Neural crest cell (in vitro differentiated cells): ENCODE measurements at regions not wholly inside any gene's neighbourhood (a gene's known extent, or its start where the extent isn't known, plus 50 kb on each side); places are given as distances from the start of the nearest gene placed in this dataset.

Source experiments
- DNase-seq: peaks from one replicate; pipeline ENCODE4 v3.0.0; 2021; ENCODE audit warnings: low read depth, mixed read lengths, low spot score
- H3K27ac Mint-ChIP-seq: one replicate; pipeline ENCODE4 v1.8.0; 2021; ENCODE audit warnings: mild to moderate bottlenecking, mixed read lengths; ENCODE audit not compliant: unreplicated experiment
- H3K27me3 Mint-ChIP-seq: 2 replicates; pipeline ENCODE4 v1.8.0; 2021; ENCODE audit warnings: low read depth, mild to moderate bottlenecking, mixed read lengths
- H3K36me3 Mint-ChIP-seq: 2 replicates; pipeline ENCODE4 v1.8.0; 2021; ENCODE audit warnings: low read depth, mild to moderate bottlenecking, mixed read lengths
- H3K4me1 Mint-ChIP-seq: 2 replicates; pipeline ENCODE4 v1.8.0; 2021; ENCODE audit warnings: mixed read lengths
- H3K4me3 Mint-ChIP-seq: one replicate; pipeline ENCODE4 v1.8.0; 2021; ENCODE audit warnings: mild to moderate bottlenecking, mixed read lengths
- H3K9me3 Mint-ChIP-seq: 2 replicates; pipeline ENCODE4 v1.8.0; 2021; ENCODE audit warnings: mixed read lengths
- CTCF ChIP-seq: fragments of 200-600 bp; sonication (generic); conservative IDR thresholded peaks from 2 replicates; pipeline ENCODE4 v1.5.0; 2021; ENCODE audit warnings: antibody characterized with exemption, mild to moderate bottlenecking

GRCh38 chr6:147834084-147834776 is 325.7 kb downstream of the SAMD5 start:
- Mint-ChIP-seq H3K9me3 (no peaks in the 10 kb centered on the region), H3K27ac (no peak overlapping the region)

GRCh38 chr6:147837540-147837939 is 329.1 kb downstream of the SAMD5 start:
- Mint-ChIP-seq H3K27ac (no peak overlapping the region), H3K27me3 (no peaks in the 10 kb centered on the region), H3K9me3 (no peaks in the 10 kb centered on the region), H3K36me3 (no peaks in the 10 kb centered on the region), H3K4me3 (no peak overlapping the region), H3K4me1 (no peaks in the 10 kb centered on the region)
- DNase-seq, result no peak
- no peak for TF ChIP-seq CTCF

More at GRCh38 chr6:147834084-147834776, 325.7 kb downstream of the SAMD5 start:
- no peak for DNase-seq
- Mint-ChIP-seq H3K4me1 (peaks cover 3% of the 10 kb centered on the region), H3K36me3 (no peaks in the 10 kb centered on the region), H3K4me3 (no peak overlapping the region), H3K27me3 (peaks cover 2% of the 10 kb centered on the region)
- no peak for TF ChIP-seq CTCF

GRCh38 chr6:147839708-147840610 is 331.5 kb downstream of the SAMD5 start:
- Mint-ChIP-seq H3K4me1 (no peaks in the 10 kb centered on the region), H3K9me3 (peaks cover 5% of the 10 kb centered on the region), H3K27me3 (no peaks in the 10 kb centered on the region), H3K36me3 (no peaks in the 10 kb centered on the region), H3K27ac (no peak overlapping the region), H3K4me3 (no peak overlapping the region)
- TF ChIP-seq CTCF, result no peak
- DNase-seq, result no peak

- no peaks in the 10 kb centered on the region for H3K4me1 Mint-ChIP-seq
- peaks cover 9% of the 10 kb centered on the region for H3K9me3 Mint-ChIP-seq
- no peak for TF ChIP-seq CTCF
- no peak for DNase-seq
- H3K36me3 Mint-ChIP-seq, result no peaks in the 10 kb centered on the region
- no peak overlapping the region for H3K27ac Mint-ChIP-seq
- H3K27me3 Mint-ChIP-seq, result no peaks in the 10 kb centered on the region
- no peak overlapping the region for H3K4me3 Mint-ChIP-seq
Measured at GRCh38 chr6:147841547-147842148, 333.2 kb downstream of the SAMD5 start.

- Mint-ChIP-seq H3K4me3 (no peak overlapping the region), H3K4me1 (peaks cover 5% of the 10 kb centered on the region), H3K27ac (no peak overlapping the region), H3K36me3 (no peaks in the 10 kb centered on the region), H3K9me3 (peaks cover 5% of the 10 kb centered on the region), H3K27me3 (no peaks in the 10 kb centered on the region)
- no peak for DNase-seq
- no peak for TF ChIP-seq CTCF
Measured at GRCh38 chr6:147849401-147850330, 341.2 kb downstream of the SAMD5 start.
